GM20431 (cell line): ENCODE measurements at regions not wholly inside any gene's neighbourhood (a gene's known extent, or its start where the extent isn't known, plus 50 kb on each side); places are given as distances from the start of the nearest gene placed in this dataset.

Experiments
- in situ Hi-C: fragments of 300-500 bp; cut with MseI, MboI; formaldehyde crosslinking; loops from one replicate; pipeline ENCODE4 v1.15.0; 2020; ENCODE audit warnings: low sequenced_read_pairs; ENCODE audit not compliant: unreplicated experiment

- in situ Hi-C loops: no loop called here
Measured at GRCh38 chr4:146998157-146998556, 52.5 kb upstream of the TTC29 start.

GRCh38 chr4:147003956-147004809 is 58.5 kb upstream of the TTC29 start:
- in situ Hi-C loops: no loop called here

GRCh38 chr4:147006229-147006628 is 60.6 kb upstream of the TTC29 start:
- in situ Hi-C loops: no loop called here

- in situ Hi-C loops: no loop called here
Measured at GRCh38 chr4:147009875-147010274, 64.2 kb upstream of the TTC29 start.

GRCh38 chr4:147011411-147011810 is 65.7 kb upstream of the TTC29 start:
- in situ Hi-C loops: no loop called here

- in situ Hi-C loops: no loop called here
Measured at GRCh38 chr4:147012059-147012707, 66.5 kb upstream of the TTC29 start.

GRCh38 chr4:147014946-147015345 is 69.3 kb upstream of the TTC29 start:
- in situ Hi-C loops: no loop called here

GRCh38 chr4:147015491-147015890 is 69.8 kb upstream of the TTC29 start:
- in situ Hi-C loops: no loop called here

- in situ Hi-C loops: no loop called here
Measured at GRCh38 chr4:147017081-147017480, 71.4 kb upstream of the TTC29 start.

- in situ Hi-C loops: no loop called here
Measured at GRCh38 chr4:147019091-147019490, 73.4 kb upstream of the TTC29 start.

- in situ Hi-C loops: no loop called here
Measured at GRCh38 chr4:147020456-147020855, 74.8 kb upstream of the TTC29 start.

GRCh38 chr4:147025042-147025441 is 79.4 kb upstream of the TTC29 start:
- in situ Hi-C loops: no loop called here

GRCh38 chr4:147029296-147029695 is 83.6 kb upstream of the TTC29 start:
- in situ Hi-C loops: no loop called here

- in situ Hi-C loops: no loop called here
Measured at GRCh38 chr4:147034372-147034771, 88.7 kb upstream of the TTC29 start.

- in situ Hi-C loops: no loop called here
Measured at GRCh38 chr4:147037069-147037468, 91.4 kb upstream of the TTC29 start.

GRCh38 chr4:147039976-147040575 is 94.4 kb upstream of the TTC29 start:
- in situ Hi-C loops: no loop called here

GRCh38 chr4:147040874-147041273 is 95.2 kb upstream of the TTC29 start:
- in situ Hi-C loops: no loop called here

- in situ Hi-C loops: no loop called here
Measured at GRCh38 chr4:147041376-147041775, 95.7 kb upstream of the TTC29 start.

GRCh38 chr4:147042046-147042445 is 96.4 kb upstream of the TTC29 start:
- in situ Hi-C loops: no loop called here

- in situ Hi-C loops: no loop called here
Measured at GRCh38 chr4:147044241-147044640, 98.6 kb upstream of the TTC29 start.

GRCh38 chr4:147049946-147050345 is 104.3 kb upstream of the TTC29 start:
- in situ Hi-C loops: no loop called here
